ENCODE measurements at regions not wholly inside any gene's neighbourhood (a gene's known extent, or its start where the extent isn't known, plus 50 kb on each side); places are given as distances from the start of the nearest gene placed in this dataset.
"Not testable (repeated sequence)": the region's sequence is repeated elsewhere in the genome, so short reads cannot be mapped to it uniquely, and the experiment has no call there.

DNA sequence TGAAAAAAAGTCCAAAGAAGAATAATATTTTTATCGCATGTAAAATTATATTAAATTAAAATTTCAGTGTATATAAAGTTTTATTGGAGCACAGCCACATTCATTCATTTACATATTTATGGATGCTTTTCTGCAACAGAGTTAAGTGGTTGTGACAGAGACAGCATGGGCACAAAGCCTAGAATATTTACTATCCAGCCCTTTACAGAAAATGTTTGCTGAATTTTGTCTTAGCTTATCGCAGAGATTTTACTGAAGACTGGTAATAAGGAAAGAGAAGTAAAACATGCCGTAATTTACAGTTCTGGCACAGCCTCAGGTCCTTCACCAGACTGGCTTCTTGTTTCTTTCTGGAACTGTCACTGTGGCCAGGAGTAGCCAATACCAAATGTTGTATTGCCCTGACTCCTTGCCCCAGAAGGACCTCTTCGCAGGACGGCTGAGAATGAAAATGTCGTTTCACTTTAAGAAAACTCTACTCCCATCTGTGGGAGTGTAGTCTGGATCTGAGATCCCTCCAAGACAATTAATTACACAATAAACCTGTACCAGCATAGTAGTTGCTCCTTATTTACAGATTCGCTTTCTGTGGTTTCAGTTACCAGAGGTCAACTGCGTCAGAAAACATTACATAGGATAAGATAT lies 94.9 kb upstream of the GOT2 start:
- Mint-ChIP-seq H3K4me1 (ENCODE audit: low read depth) (no peaks in the 10 kb centered on the region), H3K27me3 (peaks cover 6% of the 10 kb centered on the region), H3K9me3 (no peaks in the 10 kb centered on the region), H3K27ac (no peak overlapping the region), H3K4me3 (no peak overlapping the region), H3K36me3 (ENCODE audit: low read depth) (no peaks in the 10 kb centered on the region)

DNA sequence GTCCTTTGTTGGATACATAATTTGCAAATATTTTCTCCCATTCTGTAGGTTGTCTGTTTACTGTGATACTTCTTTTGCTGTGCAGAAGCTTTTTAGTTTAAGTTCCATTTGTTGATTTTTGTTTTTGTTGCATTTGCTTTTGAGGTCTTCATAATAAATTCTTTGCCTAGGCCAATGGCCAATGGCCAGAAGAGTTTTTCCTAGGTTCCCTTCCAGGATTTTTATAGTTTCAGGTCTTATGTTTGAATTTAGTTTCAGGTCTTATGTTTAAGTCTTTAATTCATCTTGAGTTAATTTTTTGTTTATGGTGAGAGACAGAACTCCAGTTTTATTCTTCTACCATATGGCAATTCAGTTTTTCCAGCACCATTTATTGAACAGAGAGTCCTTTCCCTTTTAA lies 90.1 kb upstream of the GOT2 start:
- Mint-ChIP-seq H3K4me1 (ENCODE audit: low read depth) (no peaks in the 10 kb centered on the region), H3K27ac (no peak overlapping the region), H3K27me3 (peaks cover 6% of the 10 kb centered on the region), H3K36me3 (ENCODE audit: low read depth) (no peaks in the 10 kb centered on the region), H3K4me3 (no peak overlapping the region), H3K9me3 (peaks cover 3% of the 10 kb centered on the region)

DNA sequence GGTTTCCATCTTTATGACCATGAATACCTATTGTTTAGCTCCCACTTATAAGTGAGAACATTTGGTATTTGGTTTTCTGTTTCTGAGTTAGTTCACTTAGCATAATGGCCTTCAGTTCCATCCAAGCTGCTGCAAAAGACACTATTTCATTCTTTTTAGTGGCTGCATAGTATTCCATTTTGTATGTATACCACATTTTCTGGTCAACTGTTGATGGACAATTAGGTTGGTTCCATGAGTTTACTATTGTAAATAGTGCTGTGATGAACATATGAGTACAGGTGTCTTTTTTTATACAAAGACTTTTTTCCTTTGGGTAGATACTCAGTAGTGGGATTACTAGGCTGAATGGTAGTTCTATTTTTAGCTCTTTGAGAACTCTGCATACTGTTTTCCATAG lies 87.8 kb upstream of the GOT2 start:
- H3K27me3 Mint-ChIP-seq: peaks cover 6% of the 10 kb centered on the region
- peaks cover 3% of the 10 kb centered on the region for H3K9me3 Mint-ChIP-seq
- H3K36me3 Mint-ChIP-seq (ENCODE audit: low read depth): no peaks in the 10 kb centered on the region
- H3K4me3 Mint-ChIP-seq: no peak overlapping the region
- H3K27ac Mint-ChIP-seq: no peak overlapping the region
- H3K4me1 Mint-ChIP-seq (ENCODE audit: low read depth): no peaks in the 10 kb centered on the region

DNA sequence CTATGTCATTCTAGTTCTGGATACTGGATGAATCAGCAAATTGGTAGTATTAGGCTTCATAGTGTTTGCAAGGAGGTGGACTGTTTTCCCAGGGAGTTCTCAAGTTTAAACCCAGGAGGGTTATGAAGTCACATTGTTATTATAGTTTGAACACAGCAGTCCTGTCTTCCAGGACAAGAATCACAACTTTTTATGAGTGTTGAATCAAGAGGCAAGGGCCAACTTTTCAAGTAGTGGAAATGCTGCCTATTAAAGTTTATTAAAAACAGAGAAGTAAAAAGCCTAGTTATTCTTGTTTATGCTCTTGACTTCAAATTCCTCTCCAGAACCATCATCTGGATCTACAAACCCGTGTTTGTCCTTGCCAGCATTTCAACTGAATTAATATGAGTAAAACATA lies 86.3 kb upstream of the GOT2 start:
- H3K27me3 Mint-ChIP-seq: peaks cover 1% of the 10 kb centered on the region
- H3K4me1 Mint-ChIP-seq (ENCODE audit: low read depth): no peaks in the 10 kb centered on the region
- no peak overlapping the region for H3K4me3 Mint-ChIP-seq
- peaks cover 3% of the 10 kb centered on the region for H3K9me3 Mint-ChIP-seq
- no peaks in the 10 kb centered on the region for H3K36me3 Mint-ChIP-seq (ENCODE audit: low read depth)
- no peak overlapping the region for H3K27ac Mint-ChIP-seq

DNA sequence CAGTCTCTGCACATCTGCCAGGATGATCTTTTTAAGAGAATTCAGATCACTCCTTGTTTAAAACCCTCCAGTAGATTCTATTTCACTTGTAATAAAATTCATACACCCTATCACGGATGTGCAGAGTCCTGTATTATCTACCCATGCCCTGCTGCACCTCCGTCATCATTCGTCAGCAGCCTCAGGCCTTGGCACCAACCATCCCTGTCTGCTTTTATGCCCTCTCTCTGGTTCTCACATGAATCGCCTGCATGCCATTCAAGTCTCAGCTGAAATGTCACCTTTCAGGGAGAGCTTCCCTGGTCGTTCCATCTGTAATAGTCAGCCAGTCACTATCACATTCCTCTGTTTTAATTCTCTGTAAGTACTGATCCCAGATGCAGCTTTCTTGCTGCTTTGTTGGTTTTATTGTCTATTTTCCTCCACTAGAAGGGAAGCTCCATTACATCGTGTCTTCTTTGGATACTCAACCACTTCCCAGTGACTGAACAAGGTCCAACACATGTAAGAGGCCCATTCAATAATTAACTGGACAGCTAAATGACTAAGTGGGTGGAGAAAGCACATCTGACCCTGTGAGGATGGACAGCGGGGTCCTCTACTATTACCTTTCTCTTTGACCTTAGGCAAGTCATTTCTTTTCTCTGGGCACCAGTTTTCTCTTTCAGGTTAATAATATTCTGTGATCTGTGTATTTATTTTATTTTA lies 81.2 kb upstream of the GOT2 start:
- Mint-ChIP-seq H3K27ac (no peak overlapping the region), H3K27me3 (peaks cover 8% of the 10 kb centered on the region), H3K4me1 (ENCODE audit: low read depth) (no peaks in the 10 kb centered on the region), H3K4me3 (no peak overlapping the region), H3K36me3 (ENCODE audit: low read depth) (no peaks in the 10 kb centered on the region), H3K9me3 (no peaks in the 10 kb centered on the region)

DNA sequence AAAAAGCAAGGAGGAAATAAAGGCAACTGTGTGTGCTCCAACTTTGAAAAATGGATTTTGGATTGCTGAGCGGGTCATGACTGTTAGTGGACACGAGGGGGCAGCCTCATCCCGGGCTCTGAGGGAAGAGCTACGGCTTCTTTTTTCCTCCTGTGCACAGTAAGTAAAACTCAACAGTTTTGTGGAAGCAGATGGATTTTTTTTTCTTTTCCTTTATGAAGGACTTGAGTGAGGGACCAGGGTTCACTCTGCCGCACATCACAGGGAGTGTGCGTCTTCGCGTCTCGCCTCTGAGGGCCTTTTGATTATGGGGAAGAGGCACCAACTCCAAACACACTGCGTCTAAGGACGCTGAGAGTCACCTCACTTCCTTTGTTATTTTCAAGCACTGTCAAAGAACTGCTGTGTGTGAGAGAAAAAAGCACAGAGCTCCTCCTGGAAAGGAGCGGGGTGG lies 80.3 kb upstream of the GOT2 start:
- no peak overlapping the region for H3K27ac Mint-ChIP-seq
- H3K4me3 Mint-ChIP-seq: peak overlapping the region; percentile 36
- H3K36me3 Mint-ChIP-seq (ENCODE audit: low read depth): no peaks in the 10 kb centered on the region

DNA sequence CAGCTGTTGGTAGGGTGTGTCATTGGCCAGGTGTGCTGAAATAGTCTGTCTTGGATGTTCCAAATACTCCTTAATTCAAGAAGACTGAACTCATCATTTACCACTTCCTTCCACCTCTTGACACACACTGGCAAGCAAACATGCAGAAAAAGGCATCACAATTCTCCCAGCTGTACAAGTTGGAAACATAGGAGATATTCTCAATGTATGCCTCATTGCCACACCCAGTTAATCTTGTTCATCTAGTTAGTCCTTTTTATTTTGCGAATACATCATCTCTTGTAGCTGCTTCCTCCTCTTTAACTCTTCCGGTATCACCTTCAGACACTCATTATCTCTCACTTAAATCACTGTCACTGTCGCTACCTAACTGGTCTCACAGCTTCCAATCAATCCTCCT lies 75.1 kb upstream of the GOT2 start:
- H3K27me3 Mint-ChIP-seq: peaks cover 5% of the 10 kb centered on the region
- no peak overlapping the region for H3K27ac Mint-ChIP-seq
- no peaks in the 10 kb centered on the region for H3K4me1 Mint-ChIP-seq (ENCODE audit: low read depth)
- H3K36me3 Mint-ChIP-seq (ENCODE audit: low read depth): no peaks in the 10 kb centered on the region
- H3K9me3 Mint-ChIP-seq: peaks cover 5% of the 10 kb centered on the region
- H3K4me3 Mint-ChIP-seq: no peak overlapping the region

More for the DNA sequence above, 80.3 kb upstream of the GOT2 start:
- Mint-ChIP-seq H3K4me1 (ENCODE audit: low read depth) (no peaks in the 10 kb centered on the region), H3K27me3 (peaks cover 8% of the 10 kb centered on the region), H3K9me3 (no peaks in the 10 kb centered on the region)

DNA sequence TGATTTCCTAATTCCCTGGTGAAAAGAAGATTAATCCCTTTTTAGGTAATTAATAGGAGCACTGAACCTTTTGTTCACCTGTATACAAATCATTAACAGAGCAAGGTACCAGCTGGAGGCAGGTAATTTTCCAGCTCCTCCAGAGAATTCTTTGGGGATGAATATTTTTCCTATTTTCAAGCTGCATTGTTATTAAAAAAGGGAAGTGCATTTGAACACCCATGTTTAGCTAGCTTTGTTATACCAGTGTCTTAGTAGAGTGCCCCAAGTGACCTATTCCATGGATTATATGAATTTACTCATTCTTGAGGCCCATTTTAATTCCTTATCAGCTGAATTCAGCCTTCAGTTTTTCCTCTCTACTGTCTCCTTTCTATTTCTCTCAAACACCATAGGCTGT lies 73.2 kb upstream of the GOT2 start:
- H3K4me3 Mint-ChIP-seq: no peak overlapping the region
- H3K4me1 Mint-ChIP-seq (ENCODE audit: low read depth): no peaks in the 10 kb centered on the region
- no peaks in the 10 kb centered on the region for H3K36me3 Mint-ChIP-seq (ENCODE audit: low read depth)
- peaks cover 18% of the 10 kb centered on the region for H3K9me3 Mint-ChIP-seq
- no peak overlapping the region for H3K27ac Mint-ChIP-seq
- peaks cover 5% of the 10 kb centered on the region for H3K27me3 Mint-ChIP-seq

DNA sequence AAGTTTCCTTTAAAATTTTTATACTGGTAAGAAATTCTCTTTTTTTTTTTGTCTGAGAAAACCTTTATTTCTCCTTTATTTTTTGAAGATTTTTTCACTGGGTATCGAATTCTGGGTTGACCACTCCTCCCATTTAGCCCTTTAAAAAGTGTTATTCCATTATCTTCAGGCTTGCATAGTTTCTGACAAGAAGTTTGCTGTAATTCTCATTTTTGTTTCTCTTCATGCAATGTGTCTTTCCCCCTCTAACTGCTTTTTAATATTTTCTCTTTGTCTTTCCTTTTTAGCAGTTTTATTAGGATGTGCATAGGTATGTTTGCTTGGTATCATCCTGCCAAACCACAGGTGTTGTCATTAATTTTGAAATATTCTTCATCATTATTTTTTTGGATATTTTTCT lies 67.7 kb upstream of the GOT2 start:
- Mint-ChIP-seq H3K27ac (no peak overlapping the region), H3K4me3 (no peak overlapping the region), H3K9me3 (peaks cover 26% of the 10 kb centered on the region), H3K27me3 (peaks cover 8% of the 10 kb centered on the region), H3K36me3 (ENCODE audit: low read depth) (no peaks in the 10 kb centered on the region), H3K4me1 (ENCODE audit: low read depth) (no peaks in the 10 kb centered on the region)

DNA sequence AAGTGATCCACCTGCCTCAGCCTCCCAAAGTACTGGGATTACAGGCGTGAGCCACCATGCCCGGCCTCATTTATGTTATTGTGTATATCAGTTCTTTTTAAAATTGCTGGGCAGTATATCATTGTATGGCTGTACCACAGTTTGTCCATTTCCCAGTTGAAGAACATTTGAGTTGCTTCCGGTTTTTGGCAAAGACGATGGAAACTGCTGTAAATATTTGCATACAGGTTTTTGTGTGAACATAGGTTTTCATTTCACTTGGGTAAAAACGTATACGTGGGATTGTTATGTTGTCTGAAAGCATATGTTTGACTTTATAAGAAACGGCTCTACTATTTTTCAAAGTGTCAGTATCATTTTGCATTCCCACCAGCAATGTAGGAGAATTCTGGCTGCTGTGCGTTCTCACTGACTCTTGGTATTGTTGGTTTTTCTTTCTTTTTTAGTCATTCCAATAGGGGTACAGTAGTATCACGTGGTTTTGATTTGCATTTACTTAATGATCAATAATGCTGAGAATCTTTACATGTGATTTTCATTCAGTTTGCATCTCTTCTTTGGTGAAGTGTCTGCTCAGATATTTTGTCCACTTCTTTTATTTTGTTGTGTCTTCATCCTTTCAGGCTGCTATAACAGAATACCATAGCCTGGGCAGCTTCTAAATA lies 63.2 kb upstream of the GOT2 start:
- Mint-ChIP-seq H3K4me3 (no peak overlapping the region), H3K4me1 (ENCODE audit: low read depth) (no peaks in the 10 kb centered on the region), H3K9me3 (peaks cover 8% of the 10 kb centered on the region), H3K36me3 (ENCODE audit: low read depth) (no peaks in the 10 kb centered on the region), H3K27ac (no peak overlapping the region), H3K27me3 (peaks cover 11% of the 10 kb centered on the region)

DNA sequence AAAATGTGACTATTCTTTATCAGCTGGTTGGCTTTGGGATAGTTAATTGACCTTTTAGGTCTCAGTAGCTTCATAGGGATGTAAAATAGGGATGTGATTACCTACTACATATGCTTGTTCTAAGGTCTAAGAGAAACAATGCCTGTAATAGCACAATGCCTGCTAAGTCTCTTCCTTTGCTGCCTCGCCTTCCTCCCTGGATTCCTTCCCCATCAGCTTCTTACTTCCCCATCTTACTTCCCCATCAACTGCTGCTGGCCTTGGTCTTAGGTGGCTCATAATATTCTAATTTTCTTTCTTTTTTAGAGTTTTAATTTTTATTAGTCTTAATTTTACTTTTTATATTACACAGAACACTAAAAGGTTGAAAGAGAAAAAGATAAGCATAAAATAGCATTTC lies 59.2 kb upstream of the GOT2 start:
- no peak overlapping the region for H3K4me3 Mint-ChIP-seq
- H3K9me3 Mint-ChIP-seq: no peaks in the 10 kb centered on the region
- peaks cover 11% of the 10 kb centered on the region for H3K27me3 Mint-ChIP-seq
- H3K36me3 Mint-ChIP-seq (ENCODE audit: low read depth): no peaks in the 10 kb centered on the region
- no peak overlapping the region for H3K27ac Mint-ChIP-seq
- no peaks in the 10 kb centered on the region for H3K4me1 Mint-ChIP-seq (ENCODE audit: low read depth)

DNA sequence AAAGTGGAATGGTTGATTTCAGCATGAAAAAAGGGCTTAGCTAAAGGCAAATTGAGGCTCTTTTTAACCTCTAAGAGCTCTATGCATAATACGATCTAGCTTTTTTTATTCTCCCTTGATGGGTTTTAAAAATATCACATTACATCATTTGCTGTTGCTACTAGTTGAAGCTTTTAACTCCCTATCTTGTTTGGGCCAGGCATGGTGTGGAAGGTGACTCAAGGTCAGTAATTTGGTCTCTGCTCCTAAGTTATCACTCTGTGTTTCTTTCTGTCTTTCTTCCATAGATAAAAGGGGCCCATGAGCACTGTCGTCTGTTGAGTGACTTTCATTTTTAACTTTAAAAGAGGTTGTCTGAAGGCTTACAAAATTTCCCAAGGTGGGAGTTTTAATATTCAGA lies 58.1 kb upstream of the GOT2 start:
- Mint-ChIP-seq H3K4me1 (ENCODE audit: low read depth) (no peaks in the 10 kb centered on the region), H3K4me3 (no peak overlapping the region), H3K27me3 (peaks cover 11% of the 10 kb centered on the region), H3K36me3 (ENCODE audit: low read depth) (no peaks in the 10 kb centered on the region), H3K9me3 (no peaks in the 10 kb centered on the region), H3K27ac (no peak overlapping the region)

DNA sequence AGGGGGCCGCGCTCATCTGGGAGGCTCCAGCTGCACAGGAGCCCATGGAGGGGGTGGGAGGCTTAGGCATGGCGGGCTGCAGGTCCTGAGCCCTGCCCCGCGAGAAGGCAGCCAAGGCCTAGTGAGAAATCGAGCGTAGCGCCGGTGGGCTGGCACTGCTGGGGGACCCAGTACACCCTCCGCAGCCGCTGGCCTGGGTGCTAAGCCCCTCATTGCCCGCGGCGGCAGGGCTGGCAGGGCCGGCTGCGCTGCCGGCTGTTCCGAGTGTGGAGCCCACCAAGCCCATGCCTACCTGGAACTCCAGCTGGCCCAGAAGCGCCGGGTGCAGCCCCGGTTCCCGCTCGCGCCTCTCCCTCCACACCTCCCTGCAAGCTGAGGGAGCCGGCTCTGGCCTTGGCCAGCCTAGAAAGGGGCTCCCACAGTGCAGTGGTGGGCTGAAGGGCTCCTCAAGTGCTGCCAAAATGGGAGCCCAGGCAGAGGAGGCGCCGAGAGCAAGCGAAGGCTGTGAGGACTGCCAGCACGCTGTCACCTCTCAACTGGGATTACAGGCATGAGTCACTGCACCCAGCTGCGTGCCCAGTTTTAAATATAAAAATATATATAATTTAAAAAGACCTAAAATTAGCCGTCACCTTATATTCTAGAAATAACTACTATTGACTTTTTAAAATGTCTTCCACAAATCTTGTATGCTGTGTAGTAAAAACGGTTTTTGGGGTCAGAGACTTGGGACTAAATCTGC lies 56.9 kb upstream of the GOT2 start:
- H3K4me3 Mint-ChIP-seq; H3K9me3 Mint-ChIP-seq; H3K36me3 Mint-ChIP-seq (ENCODE audit: low read depth); H3K4me1 Mint-ChIP-seq (ENCODE audit: low read depth); H3K27ac Mint-ChIP-seq: not testable (repeated sequence)
- peaks cover 13% of the 10 kb centered on the region for H3K27me3 Mint-ChIP-seq

DNA sequence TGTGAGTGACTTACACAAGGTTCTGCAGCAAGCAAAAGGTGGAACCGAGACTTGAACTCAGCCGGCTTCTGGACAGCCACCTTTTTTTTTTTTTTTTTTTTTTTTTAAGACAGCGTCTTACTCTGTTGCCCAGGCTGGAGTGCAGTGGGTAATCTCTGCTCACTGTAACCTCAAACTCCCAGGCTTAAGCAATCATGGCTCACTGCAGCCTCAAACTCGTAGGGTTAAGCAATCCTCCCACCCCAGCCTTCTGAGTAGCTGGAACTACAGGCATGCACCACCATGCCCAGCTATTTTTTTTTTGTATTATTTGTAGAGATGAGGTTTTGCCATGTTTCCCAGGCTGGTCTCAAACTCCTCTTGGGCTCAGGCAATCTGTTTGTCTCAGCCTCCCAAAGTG lies 55.2 kb upstream of the GOT2 start:
- Mint-ChIP-seq H3K27ac (no peak overlapping the region), H3K9me3 (no peaks in the 10 kb centered on the region), H3K4me1 (ENCODE audit: low read depth) (no peaks in the 10 kb centered on the region), H3K36me3 (ENCODE audit: low read depth) (no peaks in the 10 kb centered on the region), H3K27me3 (peaks cover 15% of the 10 kb centered on the region), H3K4me3 (no peak overlapping the region)
